ENCODE measurements at regions not wholly inside any gene's neighbourhood (a gene's known extent, or its start where the extent isn't known, plus 50 kb on each side); places are given as distances from the start of the nearest gene placed in this dataset.
"Not testable (repeated sequence)": the region's sequence is repeated elsewhere in the genome, so short reads cannot be mapped to it uniquely, and the experiment has no call there.

DNA sequence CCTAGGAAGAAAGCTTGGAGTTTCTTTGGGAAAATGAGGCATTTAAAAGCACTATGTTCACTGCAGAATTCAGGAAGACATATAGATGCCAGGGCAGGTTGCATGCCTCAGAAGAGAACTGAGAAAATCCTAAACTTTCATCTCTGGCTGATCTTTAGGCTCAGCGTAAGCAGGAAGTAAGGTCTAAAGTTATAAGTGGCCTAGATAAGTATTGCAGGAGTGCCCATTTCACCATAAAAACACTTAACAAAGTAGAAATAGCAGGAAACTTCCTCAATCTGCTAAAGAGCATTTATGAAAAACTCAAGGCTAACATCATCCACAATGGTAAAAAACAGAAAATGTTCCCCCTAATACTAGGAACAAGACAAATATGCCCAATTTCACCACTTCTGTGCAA is 320.3 kb downstream of the BMP2 start:
- DNase-seq, result no peak

DNA sequence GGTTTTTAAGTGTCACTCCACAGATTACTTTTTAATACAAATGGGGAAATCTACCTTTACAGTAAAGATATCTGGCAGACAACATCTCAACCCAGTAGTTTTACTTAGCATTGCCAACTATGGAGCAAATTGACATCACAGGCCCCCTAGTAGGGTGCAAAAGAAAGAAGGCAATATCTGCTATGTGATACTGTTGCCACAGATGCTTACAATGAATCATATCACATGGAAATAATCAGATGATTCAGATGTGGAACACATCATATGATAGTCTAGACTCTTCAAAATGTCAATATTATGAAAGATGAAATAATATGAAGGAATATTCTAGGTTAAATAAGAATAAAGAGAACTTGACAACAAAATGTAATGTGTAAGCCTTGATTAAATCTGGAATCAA is 322.5 kb downstream of the BMP2 start:
- DNase-seq, result no peak

DNA sequence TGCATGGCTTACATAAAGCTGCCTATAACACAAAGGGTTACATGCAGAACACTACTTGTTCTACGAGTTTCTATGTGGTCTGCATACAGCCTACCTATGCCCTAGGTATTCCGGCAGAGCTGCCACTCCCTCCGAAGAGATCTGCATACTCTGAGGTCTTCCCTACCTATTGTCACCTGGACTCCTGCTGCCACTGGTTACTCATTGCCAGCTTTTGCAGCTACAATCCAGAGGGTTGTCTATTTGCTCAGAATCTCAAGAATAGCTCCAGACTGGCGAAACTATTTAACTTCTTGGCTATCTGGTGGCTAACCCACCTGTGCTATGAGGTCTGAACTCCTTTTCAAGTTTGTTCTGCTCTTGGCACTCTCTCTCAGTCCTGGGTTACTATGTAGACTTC is 323.3 kb downstream of the BMP2 start:
- no peak for DNase-seq

DNA sequence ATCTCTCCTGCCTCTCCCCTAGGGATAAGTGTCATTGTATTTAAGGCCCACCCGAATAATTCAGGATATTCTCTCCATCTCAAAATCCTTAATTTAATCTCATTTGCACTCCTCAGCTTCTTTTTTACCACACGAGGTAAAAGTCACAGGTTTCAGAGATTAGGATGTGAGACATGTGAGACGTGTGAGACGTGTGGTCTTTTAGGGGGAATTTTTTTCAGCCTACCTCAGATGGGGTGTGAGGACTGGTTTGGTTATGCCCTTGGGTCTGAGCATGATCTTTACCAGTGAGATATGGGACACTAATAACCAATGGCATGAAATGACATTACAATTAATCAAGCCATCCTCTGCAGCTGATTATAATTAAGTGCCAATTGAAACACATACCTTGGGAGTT is 324.2 kb downstream of the BMP2 start:
- DNase-seq, result no peak

DNA sequence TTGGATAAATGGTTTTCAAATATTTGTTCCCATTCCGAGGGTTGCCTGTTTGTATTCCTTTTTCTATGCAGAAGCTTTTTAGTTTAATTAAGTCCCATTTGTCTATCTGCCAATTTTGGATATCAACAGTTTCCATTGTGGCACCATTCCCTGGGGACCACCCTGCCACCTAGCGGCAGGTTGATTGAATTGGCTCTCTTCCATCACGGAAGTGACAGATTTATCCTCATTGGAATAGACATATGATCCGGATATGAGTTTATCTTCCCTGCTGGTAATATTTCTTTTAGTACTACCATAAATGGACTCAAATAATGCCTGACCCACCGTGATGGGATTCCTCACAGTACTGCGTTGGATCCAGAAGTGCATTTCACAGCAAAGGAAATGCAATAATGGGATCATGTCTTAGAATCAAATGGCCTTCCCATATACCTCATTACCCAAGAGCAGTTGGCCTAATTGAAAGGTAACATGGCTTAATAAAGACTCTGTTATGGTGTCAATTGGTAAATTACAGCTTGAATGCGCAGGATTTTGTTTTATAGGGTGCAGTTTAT is 327.0 kb downstream of the BMP2 start:
- DNase-seq, result no peak

DNA sequence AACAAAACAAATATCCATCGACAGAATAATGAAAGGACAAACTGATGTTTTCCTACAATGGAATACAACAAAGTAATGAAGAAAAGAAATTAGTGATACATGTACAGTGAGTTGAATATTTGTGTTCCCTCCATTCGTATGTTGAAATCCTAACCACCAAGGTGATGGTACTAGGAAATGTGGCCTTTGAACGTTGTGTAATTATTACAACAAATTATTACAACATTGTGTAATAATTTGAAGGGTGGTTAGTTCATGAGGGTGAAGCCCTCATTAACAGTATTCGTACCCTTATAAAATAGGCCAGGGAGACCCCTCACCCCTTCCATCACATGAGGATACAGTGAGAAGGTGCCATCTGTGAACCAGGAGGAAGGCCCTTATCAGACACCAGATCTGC is 339.4 kb downstream of the BMP2 start:
- DNase-seq, result no peak

DNA sequence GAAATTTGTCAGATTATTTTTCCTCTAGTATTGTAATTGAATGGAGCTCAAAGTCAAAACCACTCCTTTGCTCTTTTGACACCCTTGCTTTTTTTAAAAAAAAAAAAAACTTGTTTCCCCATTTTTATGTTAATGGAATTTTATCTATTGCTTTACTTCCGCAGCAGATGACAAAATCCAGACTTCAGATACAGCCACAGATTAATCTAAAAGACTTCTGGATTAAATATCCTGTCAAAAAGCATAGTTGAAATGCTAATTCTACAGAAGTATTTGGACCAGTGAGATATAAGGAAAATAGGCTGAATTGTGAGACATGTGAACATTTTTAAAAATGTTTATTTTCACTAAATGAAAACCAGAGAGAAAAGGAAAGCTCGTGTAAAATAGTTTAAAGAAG is 341.4 kb downstream of the BMP2 start:
- no peak for DNase-seq

DNA sequence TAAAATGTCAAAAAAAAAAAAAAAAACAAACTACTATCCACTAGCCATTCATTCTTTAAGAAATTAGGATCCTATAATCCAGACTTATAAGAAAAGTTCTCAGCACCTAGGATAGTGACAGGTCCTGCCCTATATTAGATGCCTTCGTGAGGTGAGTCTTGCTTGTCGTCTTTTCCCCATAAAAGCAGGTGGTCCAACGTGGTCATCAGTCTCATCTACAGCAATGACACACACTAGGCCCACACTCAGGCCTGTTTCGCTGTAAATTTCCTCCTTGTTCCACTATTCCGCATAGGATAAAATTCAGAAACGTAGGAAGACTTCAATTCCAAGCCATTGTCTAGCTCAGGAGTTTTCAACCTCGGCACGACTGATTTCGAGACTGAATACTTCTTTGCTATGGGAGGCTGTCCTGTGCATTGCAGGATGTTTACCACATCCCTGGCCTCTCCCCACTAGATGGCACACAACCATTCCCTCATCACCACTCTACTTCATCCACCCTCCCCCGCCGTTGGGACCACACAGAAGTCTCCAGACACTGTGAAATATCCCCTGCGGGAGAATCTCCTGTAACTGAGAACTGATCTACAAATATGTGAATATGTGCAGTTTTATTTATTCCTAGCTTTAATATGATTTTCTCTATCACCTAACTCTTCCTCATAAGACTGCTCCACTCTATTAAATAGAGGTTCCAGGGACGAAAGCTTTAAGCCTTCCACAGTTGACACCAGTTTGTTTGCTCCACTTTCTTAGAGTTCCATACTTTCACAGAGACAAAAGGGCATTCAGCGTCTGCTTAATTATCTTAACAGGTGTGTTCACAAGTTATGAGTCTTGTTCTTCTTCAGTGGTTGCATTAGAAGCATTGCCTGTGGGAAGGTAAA is 346.3 kb downstream of the BMP2 start:
- DNase-seq, result no peak

DNA sequence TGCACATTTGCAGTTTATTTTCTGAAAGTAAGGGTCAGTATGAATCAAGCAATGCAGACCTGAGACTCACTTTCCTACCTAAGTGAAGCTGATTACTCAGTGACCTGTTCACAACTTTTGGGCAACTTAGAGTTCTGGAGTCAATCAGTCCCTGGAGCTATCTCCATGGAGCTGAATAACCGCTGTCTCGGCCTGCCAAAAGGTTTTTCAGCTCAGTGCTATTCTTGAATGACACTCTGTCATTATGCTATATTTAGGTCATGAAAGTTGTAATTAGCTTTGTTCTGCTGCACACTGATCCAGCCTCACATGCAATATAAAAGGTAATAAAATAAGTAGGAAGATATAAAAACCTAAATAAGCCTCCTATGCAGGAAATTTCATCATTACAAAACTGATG is 356.0 kb downstream of the BMP2 start:
- no peak for DNase-seq

DNA sequence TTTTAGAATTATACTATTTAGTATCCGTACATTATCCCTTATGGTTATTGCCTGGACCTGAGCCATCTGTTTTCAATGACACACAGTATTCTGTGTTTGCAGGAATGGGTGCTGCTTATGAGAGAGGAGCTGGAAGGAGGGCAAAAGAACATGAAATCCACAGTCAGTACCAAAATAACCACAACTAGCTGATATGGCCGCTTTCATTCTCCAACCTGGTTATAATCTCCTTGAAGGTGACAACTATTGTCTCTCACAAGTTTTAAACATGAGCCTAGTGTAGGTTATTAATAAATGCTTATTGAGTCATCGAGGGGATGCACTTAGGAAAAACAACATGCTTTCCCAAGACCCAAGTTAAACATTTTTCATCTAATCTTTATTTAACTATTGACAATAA is 356.6 kb downstream of the BMP2 start:
- DNase-seq, result no peak

DNA sequence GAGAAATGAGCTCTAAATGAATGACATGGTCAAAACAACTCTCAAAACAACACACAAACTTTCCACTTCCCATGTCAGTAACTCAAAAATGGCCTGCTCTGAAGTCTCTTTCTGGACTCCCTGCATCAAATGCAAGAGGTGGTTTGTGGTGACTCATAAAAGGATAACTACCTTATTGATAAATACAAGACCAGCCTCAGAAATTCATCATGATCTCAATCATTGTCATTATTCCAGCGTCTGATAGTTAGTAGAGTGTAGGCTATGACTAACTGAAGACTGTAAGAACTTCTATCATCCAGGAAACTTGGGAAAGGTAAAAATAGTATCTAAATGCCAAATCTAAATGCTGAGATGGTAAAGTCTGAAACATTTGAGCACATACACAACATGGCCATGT is 369.4 kb downstream of the BMP2 start:
- no peak for DNase-seq

DNA sequence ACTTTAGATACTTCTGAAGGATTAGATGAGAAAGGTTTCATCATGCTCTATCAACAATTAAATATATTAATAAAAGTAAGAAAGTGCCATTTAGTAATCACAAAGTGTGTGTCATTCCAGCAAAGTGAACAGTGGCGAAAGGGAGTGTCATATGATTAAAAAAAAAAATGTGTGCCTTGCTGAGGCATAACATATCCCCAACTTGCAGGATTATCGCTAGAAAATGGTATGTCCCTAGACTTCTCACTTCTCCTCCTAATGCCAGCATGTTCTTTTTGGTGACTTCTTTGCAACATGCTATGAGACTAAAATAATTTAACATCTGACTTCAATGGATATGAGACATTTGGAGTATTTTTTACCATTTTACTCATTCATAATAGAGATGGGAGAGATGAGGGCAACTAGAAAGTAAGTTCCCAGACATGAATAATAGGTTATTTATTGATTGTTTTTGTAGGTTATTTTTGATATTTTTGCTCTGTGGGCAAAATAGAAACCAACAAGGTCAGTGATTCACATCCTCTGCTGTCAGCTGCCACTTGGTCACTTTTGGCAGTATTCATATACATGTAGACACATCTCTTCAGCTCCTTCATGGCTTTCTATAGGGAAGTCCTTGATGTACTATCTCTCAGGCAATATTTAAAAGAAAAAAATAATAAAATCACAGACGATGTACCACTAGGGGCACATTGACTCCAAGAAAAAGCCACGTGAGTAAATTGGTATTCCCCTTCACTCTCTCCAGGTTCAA is 370.1 kb downstream of the BMP2 start:
- DNase-seq, result no peak

DNA sequence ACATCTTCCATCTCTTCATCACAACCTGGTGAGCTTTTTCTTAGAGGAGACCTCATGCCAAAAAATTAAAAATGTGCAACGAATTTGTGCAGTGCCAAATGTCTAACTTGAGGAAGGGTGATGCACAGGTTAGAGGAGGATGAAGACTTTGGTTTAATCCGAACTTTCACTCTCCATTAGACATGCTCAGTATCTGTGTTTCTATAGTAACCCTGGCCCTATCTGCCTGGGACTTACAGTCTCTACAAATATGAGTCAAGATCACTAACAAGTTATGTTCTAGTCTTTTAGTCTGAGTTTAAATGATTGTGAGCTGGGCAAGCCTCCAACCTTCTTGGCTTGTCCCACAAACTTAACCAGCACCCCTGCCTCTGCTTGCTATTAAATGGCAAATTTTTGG is 377.0 kb downstream of the BMP2 start:
- no peak for DNase-seq

DNA sequence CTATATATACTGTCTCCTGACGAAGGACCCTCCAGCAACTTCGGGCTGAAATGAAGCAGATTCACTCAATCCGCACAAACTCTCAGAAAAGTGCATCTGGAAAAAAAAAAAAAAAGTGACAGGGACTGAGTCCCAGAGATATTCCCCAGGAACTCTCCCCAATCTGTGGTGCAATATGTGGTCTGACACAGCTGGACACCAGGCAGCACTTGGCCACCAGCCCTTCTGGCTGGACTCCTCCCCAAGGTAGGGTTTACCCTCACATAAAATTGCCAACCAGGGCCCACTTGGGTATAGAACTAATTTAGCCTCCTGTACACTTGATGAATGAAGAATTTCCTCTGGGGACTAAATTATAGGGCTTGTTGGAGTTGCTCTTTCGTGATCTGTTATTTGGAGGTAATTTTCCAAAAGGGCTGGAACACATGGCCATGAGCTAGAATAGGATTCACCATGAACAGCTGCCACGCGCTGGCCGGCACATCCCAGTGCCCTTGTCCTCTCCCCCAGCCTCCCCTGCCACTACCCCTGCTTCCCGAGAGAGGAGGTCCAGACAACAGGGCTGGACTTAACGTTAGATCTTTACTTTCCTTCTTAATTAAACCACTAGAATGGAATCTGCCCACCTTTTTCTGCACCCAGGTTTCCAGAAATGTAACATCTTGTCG is 379.2 kb downstream of the BMP2 start:
- DNase-seq, result no peak

DNA sequence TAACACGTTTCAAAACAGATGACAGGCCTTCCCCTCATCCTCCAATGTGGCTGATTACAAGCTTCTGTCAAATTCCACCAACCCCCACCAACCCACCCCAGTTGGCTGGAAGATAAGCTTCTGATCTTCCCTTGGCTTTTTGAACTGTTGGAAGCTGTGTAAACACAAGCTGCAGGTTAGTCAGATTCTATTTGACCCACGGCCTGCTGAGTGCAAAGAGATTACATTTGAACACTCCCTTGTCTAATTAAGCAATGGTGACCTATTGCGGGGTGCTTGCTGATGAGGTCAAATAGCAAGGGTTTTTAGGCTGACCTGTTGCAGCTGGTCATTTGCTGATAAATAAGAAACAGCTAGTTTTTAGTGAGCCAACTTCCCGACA is 379.7 kb downstream of the BMP2 start:
- no peak for DNase-seq

DNA sequence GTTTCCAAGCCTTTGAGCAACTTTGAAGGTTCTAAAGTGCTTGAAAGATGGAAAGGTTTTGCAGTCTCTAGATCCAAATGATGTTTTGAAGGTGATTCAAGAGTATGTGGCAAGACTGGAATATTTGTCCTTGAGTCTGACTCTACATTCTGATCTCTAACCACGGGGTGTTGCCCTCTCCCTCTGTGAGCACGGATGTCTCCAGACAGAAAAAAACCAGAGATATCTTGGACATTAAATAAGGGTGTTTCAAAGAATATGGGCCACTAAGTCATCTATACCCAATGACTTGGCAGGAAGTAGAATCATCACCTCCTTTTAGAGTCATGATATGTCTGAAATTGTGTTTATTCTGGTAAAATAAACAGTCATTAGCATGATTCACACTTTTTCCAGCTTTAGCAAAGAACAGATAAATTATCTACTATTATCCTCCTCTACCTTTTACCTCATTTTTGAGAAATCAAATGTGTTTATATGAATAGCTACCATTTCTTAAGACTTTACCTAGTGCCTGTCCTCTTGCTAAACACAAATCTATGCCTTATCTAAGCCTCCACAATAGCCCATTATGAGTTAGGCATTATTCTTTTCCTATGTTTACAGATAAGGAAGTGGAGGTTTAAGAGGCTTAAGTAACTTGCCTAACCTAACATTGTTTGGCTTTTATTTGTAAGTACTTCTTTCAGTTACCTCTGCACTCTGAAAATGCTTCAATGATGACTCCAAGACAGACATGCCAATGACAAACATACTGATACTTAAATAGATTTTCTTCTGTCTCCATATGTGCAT is 384.4 kb downstream of the BMP2 start:
- no peak for DNase-seq

DNA sequence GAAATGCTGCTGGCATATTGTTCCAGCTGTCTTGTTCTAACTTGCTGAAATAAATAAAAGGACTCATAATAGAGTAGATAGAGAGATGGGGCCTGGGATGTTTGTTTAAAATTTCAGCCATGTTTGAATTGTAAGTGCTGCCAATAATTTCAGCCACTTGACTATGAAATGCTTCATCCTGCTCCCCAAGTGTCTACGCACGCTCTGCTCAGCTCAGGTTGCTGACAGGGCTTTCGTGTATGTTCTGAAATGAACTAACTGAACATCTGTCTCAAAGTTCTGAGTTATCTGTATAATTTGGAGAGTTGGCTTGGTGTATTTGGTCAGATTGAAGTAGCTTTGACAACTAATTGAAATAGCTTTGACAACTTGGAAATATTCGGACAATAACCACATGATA is 387.8 kb downstream of the BMP2 start:
- DNase-seq, result no peak

DNA sequence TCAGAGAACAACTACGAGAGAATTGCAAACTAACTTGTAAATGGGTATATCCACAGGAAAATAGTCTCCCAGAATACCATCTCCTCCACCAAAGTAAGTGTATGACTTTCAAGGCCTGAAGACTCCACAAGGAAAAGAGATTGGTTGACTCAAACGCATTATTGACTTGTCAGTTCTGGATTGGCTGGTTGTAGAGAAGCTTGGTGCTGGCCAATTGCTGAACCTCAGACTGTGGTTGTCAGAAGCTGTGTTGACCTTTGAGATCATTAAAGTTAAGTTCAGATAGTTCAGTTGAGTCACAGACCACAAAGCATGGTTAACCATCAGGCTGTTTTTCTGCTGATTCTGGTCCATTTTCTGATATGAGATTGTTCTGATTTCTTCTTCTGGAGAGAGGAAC is 388.3 kb downstream of the BMP2 start:
- DNase-seq, result no peak

DNA sequence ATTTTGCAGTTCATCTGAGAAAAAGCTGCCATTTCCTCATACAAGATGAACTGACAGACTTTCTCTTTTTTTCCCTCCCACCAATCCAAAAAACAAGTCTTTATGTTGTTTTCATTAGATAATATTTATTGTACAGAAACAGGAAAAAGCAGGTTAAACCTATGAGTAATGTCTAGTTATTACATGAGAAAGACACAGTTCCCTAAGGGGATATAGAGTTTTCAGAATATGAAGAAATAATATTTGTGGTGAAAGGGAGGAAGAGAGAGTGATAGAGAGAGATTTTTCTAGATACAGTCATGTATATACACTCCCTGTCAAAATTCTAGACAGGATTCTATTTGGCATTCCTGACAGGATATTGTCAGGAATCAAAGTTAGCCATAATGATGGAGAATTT is 392.4 kb downstream of the BMP2 start:
- DNase-seq, result no peak

DNA sequence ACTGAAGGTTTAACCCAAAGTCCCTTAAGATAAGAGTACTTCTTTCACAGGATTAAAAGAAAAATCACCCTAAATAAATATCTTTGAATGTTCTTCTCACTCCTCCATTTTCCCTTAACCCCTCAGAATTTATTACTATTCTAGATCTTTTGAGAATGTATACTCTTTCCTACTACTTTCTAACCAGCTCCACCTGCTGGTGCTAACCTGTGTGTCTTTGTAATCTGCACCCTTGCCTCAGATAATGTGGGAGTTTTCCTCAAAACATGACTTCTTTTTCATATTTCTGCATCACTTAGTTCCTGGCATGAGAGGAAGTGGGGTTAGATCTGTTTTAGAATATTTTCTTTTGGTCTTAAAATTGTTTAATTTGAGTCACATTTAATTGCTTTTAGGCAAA is 394.2 kb downstream of the BMP2 start:
- DNase-seq, result no peak

DNA sequence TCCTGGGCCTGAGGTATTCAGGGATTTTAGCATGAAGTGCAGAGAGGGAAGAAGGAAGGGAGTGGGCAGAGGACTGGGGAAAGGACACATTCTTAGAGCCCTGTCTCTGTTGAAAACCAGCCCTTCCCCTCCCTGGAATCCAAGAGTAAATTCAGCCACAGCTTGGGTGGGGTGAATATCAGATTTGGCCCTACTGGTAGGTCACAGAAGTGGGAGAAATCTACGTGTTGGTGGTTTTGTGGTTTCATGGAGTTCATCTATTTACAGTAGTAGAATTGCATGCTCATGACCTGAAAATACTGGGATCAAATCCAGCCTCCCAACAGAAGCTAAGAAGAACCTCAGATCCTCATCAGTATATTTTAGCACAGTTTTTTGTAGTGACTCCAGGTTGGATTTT is 404.4 kb downstream of the BMP2 start:
- no peak for DNase-seq

DNA sequence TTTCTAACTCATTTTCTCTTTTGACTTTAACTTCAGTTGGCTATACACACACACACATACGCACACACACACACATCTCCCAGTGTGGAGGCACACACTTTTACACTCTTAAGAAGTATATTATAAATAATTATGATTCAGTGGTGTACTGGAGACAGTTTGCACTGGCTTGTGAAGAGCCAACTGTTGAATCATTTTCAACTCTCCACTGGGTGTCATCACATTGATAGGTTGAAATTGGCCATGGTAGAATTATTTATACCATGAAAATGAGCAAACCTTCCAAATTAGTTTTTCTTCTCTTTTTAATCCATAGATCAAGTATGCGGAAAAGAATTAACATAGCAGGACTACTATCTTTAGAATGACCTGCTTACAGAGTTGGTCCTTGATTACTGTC is 407.1 kb downstream of the BMP2 start:
- no peak for DNase-seq

DNA sequence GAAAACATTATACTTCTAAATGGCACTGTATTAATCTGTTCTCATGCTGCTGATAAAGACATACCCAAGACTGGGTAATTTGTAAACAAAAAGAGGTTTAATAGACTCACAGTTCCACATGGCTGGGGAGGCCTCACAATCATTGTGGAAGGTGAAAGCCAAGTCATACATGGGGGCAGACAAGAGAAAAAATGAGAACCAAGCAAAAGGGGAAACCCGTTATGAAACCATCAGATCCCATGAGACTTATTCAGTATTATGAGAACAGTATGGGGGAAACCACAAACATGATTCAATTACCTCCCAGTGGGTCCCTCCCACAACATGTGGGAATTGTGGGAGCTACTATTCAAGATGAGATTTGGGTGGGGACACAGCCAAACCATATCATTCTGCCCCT is 408.3 kb downstream of the BMP2 start:
- not testable (repeated sequence) for DNase-seq

Data from stimulated activated naive CD4-positive, alpha-beta T cell (primary cell).